ENCODE measurements at regions not wholly inside any gene's neighbourhood (a gene's known extent, or its start where the extent isn't known, plus 50 kb on each side); places are given as distances from the start of the nearest gene placed in this dataset.

DNA sequence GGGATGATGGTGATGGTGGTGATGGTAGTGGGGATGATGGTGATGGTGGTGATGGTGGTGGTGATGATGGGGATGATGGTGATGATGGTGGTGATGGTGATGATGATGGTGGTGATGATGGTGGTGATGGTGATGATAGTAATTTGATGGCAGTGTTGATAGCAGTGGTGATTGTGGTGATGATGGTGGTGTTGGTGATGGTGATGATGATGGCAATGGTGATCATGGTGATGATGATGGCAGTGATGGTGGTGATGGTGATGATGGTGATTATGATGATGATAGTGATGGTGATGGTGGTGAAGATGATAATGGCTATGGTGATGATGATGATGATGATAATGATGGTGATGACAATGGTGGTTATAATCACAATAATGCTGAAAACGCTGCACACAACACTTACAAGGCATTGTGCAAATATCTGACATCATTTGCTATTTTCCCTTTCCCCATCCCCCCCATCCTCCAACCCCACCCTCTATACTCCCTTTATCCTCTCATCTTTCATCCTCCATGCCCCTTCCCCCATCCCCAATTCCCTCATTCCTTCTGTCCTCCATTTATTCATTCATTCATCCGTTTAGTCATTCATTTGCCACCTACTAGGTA is 230.1 kb downstream of the BRD1 start:
- TF ChIP-seq POLR2A (IDR thresholded peaks at IDR 0.05) = no peak
- TF ChIP-seq, protein P1, sequence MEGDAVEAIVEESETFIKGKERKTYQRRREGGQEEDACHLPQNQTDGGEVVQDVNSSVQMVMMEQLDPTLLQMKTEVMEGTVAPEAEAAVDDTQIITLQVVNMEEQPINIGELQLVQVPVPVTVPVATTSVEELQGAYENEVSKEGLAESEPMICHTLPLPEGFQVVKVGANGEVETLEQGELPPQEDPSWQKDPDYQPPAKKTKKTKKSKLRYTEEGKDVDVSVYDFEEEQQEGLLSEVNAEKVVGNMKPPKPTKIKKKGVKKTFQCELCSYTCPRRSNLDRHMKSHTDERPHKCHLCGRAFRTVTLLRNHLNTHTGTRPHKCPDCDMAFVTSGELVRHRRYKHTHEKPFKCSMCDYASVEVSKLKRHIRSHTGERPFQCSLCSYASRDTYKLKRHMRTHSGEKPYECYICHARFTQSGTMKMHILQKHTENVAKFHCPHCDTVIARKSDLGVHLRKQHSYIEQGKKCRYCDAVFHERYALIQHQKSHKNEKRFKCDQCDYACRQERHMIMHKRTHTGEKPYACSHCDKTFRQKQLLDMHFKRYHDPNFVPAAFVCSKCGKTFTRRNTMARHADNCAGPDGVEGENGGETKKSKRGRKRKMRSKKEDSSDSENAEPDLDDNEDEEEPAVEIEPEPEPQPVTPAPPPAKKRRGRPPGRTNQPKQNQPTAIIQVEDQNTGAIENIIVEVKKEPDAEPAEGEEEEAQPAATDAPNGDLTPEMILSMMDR (IDR thresholded peaks at IDR 0.05) = no peak
